HUES6 (cell line): ENCODE measurements at regions not wholly inside any gene's neighbourhood (a gene's known extent, or its start where the extent isn't known, plus 50 kb on each side); places are given as distances from the start of the nearest gene placed in this dataset.

ENCODE experiments used
- H3K27ac ChIP-seq: 2 replicates; pipeline ENCODE4 v1.7.0; 2013; ENCODE audit warnings: low read depth, mild to moderate bottlenecking, low read length, inconsistent platforms
- H3K27me3 ChIP-seq: 2 replicates; pipeline ENCODE4 v1.6.1; 2013; ENCODE audit warnings: low read length; ENCODE audit not compliant: control insufficient read depth, insufficient read depth
- H3K36me3 ChIP-seq: 2 replicates; pipeline ENCODE4 v1.6.1; 2013; ENCODE audit warnings: low read length; ENCODE audit not compliant: control insufficient read depth, insufficient read depth
- H3K4me1 ChIP-seq: 2 replicates; pipeline ENCODE4 v1.6.1; 2013; ENCODE audit warnings: low read length; ENCODE audit not compliant: control insufficient read depth, insufficient read depth
- H3K4me3 ChIP-seq: 2 replicates; pipeline ENCODE4 v1.5.1; 2013; ENCODE audit warnings: low read depth, low read length
- H3K9ac ChIP-seq: one replicate; pipeline ENCODE4 v1.6.1; 2013; ENCODE audit warnings: mild to moderate bottlenecking, low read length
- H3K9me3 ChIP-seq: 2 replicates; pipeline ENCODE4 v1.6.1; 2013; ENCODE audit warnings: low read depth, low read length; ENCODE audit not compliant: control insufficient read depth, insufficient read depth

DNA sequence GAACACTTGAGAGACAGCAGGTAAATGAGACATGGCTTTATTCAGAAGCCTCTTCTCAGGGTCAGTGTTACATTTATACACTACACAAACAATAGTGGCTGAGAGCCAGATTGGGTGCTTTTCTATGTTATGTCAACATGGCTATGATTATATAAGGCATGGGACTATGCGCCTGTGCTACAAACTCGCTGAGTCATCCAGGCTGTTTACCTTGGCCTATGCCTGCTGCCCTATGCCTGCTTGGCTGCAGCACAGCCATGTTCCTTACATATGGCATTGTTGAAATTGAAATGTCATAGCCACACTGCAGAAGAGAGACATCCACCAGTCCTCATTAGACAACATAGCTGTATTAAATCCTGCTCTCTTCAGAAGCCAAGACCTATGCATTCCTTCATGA is 236.3 kb upstream of the NWD2 start:
- Histone ChIP-seq H3K9me3 (peaks cover 6% of the 10 kb centered on the region; the same call in 1 of the 2 replicates), H3K27ac (no peak overlapping the region), H3K36me3 (no peaks in the 10 kb centered on the region), H3K4me1 (no peaks in the 10 kb centered on the region), H3K27me3 (no peaks in the 10 kb centered on the region), H3K9ac (no peak overlapping the region), H3K4me3 (no peak overlapping the region)

DNA sequence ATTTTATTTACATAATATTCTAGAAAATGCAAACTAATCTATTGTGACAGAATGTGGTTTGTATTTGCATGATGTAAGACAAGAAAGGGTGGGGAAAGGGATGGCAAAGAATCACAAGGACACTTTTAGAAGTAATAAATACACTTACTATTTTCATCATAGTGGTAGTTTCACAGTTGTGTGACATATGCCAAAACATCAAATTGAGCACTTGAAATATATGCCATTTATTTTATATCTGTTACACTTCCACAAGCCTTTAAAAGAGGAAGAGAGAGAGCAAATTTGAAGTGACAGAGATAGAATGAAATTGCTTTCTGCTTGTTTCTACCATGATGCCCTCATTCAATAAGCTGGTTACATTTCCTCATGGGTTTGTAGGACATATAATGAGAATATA is 230.0 kb upstream of the NWD2 start:
- Histone ChIP-seq H3K9ac (no peak overlapping the region), H3K27ac (no peak overlapping the region), H3K9me3 (no peaks in the 10 kb centered on the region), H3K36me3 (no peaks in the 10 kb centered on the region), H3K4me3 (no peak overlapping the region), H3K4me1 (no peaks in the 10 kb centered on the region), H3K27me3 (no peaks in the 10 kb centered on the region)

DNA sequence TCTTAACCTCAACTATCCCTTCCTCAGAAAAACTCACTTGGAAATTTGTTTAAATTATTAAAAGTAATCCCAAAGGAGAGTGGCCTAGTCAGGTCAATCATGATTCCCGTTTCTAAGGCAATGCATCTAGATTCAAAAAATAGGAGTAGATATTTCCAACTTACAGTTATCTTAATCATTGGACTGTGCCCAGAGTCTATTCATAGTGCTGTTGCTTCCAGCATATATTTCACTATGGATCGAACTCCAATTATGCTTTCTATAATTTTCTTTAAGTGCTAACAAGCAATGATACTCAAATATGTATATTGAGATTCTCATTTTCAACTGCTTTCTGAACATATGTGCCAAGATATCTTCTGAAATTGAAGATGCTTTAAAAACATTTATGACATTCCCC is 229.2 kb upstream of the NWD2 start:
- Histone ChIP-seq H3K27ac (no peak overlapping the region), H3K4me1 (no peaks in the 10 kb centered on the region), H3K9me3 (no peaks in the 10 kb centered on the region), H3K36me3 (no peaks in the 10 kb centered on the region), H3K27me3 (no peaks in the 10 kb centered on the region), H3K9ac (no peak overlapping the region), H3K4me3 (no peak overlapping the region)

DNA sequence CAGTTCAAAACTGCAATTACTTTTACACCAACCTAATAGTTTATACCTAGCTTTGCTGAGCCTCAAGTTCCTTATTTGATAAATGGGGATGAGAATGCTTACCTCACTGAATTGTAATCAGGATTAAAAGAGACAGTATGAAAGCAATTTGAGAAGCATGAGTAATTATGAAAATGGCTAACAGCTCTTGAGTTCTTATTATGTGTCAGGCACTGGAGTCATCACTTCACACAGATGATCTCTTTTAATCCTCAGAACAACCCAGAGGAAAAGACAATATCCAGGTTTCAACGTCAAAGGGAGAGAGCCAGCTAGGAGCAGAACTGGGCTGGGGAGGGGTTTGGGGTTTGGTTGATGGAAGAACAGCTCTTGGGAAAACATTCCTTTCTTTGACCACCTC is 221.0 kb upstream of the NWD2 start:
- Histone ChIP-seq H3K27me3 (no peaks in the 10 kb centered on the region), H3K4me1 (no peaks in the 10 kb centered on the region), H3K27ac (no peak overlapping the region), H3K36me3 (no peaks in the 10 kb centered on the region), H3K4me3 (no peak overlapping the region), H3K9ac (no peak overlapping the region), H3K9me3 (no peaks in the 10 kb centered on the region)

DNA sequence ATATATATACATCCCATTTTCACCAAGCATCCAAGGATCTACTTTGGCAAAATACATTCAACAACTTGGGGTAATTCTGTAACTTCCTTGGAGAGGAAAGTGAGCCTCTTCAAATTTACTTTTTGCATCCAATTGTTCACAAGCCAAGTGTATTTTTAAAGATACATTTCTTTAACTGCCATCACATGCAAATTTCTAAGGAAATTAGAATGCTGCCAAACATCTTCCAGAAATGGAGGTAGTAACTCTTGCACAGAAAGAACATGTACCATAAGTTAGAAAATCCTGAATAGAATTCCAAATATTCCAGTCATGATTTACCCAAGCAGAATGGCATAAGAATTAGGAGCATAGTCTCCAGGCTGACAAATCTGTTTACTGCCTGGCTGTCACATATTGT is 220.5 kb upstream of the NWD2 start:
- Histone ChIP-seq H3K27ac (no peak overlapping the region), H3K27me3 (no peaks in the 10 kb centered on the region), H3K9me3 (no peaks in the 10 kb centered on the region), H3K36me3 (no peaks in the 10 kb centered on the region), H3K4me1 (no peaks in the 10 kb centered on the region), H3K4me3 (no peak overlapping the region), H3K9ac (no peak overlapping the region)

DNA sequence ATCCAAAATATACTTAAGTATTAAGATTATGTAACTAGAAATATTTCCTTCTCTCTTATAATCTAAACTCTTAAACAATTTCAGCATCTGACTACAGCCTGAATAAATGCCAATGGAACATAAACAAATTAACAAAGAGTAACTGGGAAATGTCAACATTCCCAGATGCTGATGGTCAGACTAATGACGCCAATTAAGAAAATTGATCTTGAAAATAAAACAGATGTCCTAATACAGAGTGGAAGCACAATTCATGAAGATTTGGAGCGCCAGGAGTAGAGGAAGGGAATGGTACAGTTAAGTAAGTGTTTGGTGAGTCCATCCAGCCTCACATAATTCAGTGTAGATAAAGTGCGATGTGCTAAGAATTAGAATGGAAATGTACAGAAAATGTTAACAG is 203.7 kb upstream of the NWD2 start:
- Histone ChIP-seq H3K27me3 (no peaks in the 10 kb centered on the region), H3K36me3 (no peaks in the 10 kb centered on the region), H3K9ac (no peak overlapping the region), H3K9me3 (0 out of 2 replicates have a peak, but pooled peaks cover 2% of the 10 kb centered on the region), H3K27ac (no peak overlapping the region), H3K4me1 (no peaks in the 10 kb centered on the region), H3K4me3 (no peak overlapping the region)

DNA sequence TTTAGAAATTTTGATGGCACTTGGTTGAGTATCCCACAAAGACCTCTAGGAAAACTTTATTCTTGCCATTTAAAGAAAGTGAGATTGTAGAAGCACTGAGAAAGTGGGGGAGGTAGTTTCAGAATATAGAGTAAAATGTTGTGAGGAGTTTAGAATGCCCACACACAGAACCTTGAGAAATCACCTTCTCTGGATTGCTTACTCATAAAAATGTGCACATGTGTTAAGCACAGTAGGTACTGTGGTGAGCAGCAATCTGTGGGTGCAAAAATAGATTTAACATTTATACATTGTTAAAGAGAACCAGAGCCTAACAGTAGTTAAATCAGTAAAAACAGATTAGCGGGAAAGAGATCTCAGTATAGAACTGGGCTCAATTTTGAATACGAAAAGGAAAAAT is 201.2 kb upstream of the NWD2 start:
- Histone ChIP-seq H3K4me1 (no peaks in the 10 kb centered on the region), H3K27me3 (no peaks in the 10 kb centered on the region), H3K36me3 (no peaks in the 10 kb centered on the region)

DNA sequence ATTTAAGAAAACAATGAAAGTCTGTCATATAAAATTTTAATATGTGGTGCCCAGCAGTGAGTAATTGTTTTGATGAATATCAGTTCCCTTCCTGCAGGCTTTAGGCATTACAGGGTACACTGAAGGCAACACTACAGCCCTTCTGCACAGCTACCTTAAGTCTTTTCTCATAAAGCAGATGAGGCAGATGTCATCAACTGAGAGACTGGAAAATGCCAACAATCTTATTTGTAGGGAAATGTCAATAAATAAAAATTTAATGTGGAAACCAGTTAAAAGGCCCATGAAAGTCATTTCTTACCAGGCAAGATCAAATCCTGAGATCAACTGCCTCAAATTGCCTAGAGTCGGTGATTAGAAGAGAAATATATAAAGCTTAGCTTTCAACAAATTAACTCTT is 193.4 kb upstream of the NWD2 start:
- Histone ChIP-seq H3K27me3 (no peaks in the 10 kb centered on the region), H3K9ac (no peak overlapping the region), H3K27ac (no peak overlapping the region), H3K9me3 (no peaks in the 10 kb centered on the region), H3K4me1 (0 out of 2 replicates have a peak, but pooled peaks cover 5% of the 10 kb centered on the region), H3K4me3 (no peak overlapping the region), H3K36me3 (no peaks in the 10 kb centered on the region)

More for the DNA sequence above, 201.2 kb upstream of the NWD2 start:
- H3K27ac ChIP-seq: no peak overlapping the region
- no peak overlapping the region for H3K4me3 ChIP-seq
- H3K9me3 ChIP-seq: no peaks in the 10 kb centered on the region
- H3K9ac ChIP-seq: no peak overlapping the region

DNA sequence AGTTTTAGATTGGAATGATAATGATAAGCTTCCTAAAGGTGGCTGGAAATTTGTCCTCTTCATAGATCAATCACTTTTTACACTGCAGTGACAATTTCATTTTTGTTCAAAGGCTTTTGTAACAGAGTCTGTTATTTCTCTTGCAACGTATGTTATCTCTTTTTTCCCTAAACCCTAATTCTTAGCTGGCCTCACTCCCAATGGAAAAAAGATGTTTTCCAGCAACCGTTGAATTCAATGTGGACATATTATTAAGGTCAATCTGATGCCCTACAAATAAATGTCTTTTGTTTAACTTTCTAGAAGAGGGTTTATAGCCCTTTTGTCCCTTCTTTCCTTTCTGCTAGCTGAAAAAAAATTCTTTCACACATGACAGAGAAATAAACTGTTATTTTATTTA is 192.7 kb upstream of the NWD2 start:
- Histone ChIP-seq H3K27ac (no peak overlapping the region), H3K36me3 (no peaks in the 10 kb centered on the region), H3K4me3 (no peak overlapping the region), H3K9me3 (no peaks in the 10 kb centered on the region), H3K4me1 (0 out of 2 replicates have a peak, but pooled peaks cover 5% of the 10 kb centered on the region), H3K9ac (no peak overlapping the region), H3K27me3 (no peaks in the 10 kb centered on the region)

DNA sequence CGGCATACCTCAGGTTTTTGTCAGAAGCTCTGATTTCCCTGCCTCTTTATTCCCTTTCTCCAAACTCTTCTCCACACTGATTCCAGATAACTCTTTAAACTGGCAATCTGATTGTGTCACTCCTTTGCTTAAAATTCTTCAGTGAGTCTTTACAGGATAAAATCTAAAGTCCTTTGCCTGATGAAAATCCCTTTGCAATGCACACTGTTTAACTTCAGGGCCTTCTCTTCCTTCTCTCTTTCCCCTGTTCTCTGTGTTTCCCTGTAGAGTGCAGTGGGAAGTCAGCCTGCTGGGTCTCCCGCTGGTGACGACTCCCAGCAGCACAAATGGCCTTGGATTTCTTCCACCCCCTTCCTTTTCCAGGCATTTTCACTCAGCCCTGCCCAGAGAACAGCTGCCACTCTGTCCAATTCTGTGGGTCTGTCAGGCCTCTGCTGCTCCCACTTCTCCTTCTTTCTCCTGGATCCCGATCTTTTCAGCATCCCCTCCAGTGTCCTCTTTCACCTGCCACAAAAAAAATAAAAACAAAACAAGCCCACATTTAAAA is 189.9 kb upstream of the NWD2 start:
- H3K4me1 ChIP-seq: peaks cover 11% of the 10 kb centered on the region; the same call in 1 of the 2 replicates
- no peak overlapping the region for H3K27ac ChIP-seq
- H3K4me3 ChIP-seq: no peak overlapping the region
- no peaks in the 10 kb centered on the region for H3K27me3 ChIP-seq
- no peak overlapping the region for H3K9ac ChIP-seq
- H3K36me3 ChIP-seq: no peaks in the 10 kb centered on the region
- no peaks in the 10 kb centered on the region for H3K9me3 ChIP-seq

DNA sequence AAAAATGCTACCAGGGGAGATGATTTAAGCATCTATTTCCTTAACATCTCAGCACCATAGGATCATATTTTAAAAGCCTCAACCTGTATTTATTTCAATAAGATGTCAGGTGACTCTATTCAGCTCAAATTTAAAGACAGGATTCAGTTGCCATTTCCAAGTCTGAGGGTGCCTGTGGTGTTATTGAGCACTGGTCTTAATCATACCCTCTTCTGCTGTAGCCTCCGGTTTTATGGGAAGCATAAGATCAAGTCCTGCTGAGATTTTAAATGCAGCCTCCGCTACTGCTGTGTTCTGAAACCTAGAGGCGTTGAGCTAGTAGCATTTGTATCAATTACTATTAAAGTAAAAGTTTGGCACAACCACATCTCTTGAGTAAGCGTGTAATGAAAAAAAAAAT is 185.7 kb upstream of the NWD2 start:
- no peaks in the 10 kb centered on the region for H3K9me3 ChIP-seq
- H3K9ac ChIP-seq: no peak overlapping the region
- H3K4me3 ChIP-seq: no peak overlapping the region
- peaks cover 11% of the 10 kb centered on the region; the same call in 1 of the 2 replicates for H3K4me1 ChIP-seq
- no peaks in the 10 kb centered on the region for H3K36me3 ChIP-seq
- H3K27me3 ChIP-seq: no peaks in the 10 kb centered on the region
- H3K27ac ChIP-seq: no peak overlapping the region

DNA sequence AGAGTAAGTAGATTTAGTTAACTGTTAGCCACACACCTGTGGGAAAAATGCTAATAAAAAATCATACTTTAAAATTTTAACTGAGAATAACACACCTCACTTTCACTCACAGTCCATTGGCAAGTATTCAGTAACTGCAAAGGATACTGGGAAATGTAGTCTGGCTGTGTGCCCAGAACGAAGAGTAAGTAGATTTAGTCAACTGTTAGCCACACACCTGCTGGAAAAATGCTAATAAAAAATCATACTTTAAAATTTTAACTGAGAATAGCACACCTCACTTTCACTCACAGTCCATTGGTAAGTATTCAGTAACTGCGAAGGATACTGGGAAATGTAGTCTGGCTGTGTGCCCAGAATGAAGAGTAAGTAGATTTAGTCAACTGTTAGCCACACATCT is 178.4 kb upstream of the NWD2 start:
- Histone ChIP-seq H3K9ac (no peak overlapping the region), H3K27ac (no peak overlapping the region), H3K9me3 (no peaks in the 10 kb centered on the region), H3K4me1 (no peaks in the 10 kb centered on the region), H3K27me3 (no peaks in the 10 kb centered on the region), H3K4me3 (no peak overlapping the region), H3K36me3 (no peaks in the 10 kb centered on the region)
